Spinal cord (tissue), 9 donors: ENCODE measurements at regions not wholly inside any gene's neighbourhood (a gene's known extent, or its start where the extent isn't known, plus 50 kb on each side); places are given as distances from the start of the nearest gene placed in this dataset.
A peak's percentile ranks its signal among the peaks of the same experiment; 100 is the strongest.

Experiments used
- DNase-seq, 6 donors: peaks; one replicate each; pipeline versions ENCODE4 v3.0.0 to v3.0.0-alpha.2; 2013 to 2015; ENCODE audit warnings: low spot score in 6 of 6, low read depth in 4 of 6
- H3K27ac ChIP-seq: one replicate; pipeline ENCODE4 v1.5.1; 2013; ENCODE audit warnings: low read depth, low read length, control low read depth
- H3K27me3 ChIP-seq: one replicate; pipeline ENCODE4 v1.6.1; 2013; ENCODE audit warnings: low read length; ENCODE audit not compliant: control insufficient read depth, insufficient read depth
- H3K36me3 ChIP-seq: one replicate; pipeline ENCODE4 v1.6.1; 2013; ENCODE audit warnings: low read length; ENCODE audit not compliant: control insufficient read depth, insufficient read depth
- H3K4me1 ChIP-seq: one replicate; pipeline ENCODE4 v1.6.1; 2013; ENCODE audit warnings: low read length; ENCODE audit not compliant: control insufficient read depth, insufficient read depth
- H3K4me3 ChIP-seq: one replicate; pipeline ENCODE4 v1.5.1; 2013; ENCODE audit warnings: low read depth, low read length, control low read depth
- H3K9me3 ChIP-seq: one replicate; pipeline ENCODE4 v1.6.1; 2013; ENCODE audit warnings: low read length; ENCODE audit not compliant: control insufficient read depth, insufficient read depth
- WGBS: methylation state at CpG from one replicate; pipeline ENCODE4 v1.1.5; 2013; ENCODE audit warnings: missing lambda C conversion rate; ENCODE audit not compliant: insufficient coverage; 5-methylcytosine and 5-hydroxymethylcytosine counted together
- donor health status: healthy.

DNA sequence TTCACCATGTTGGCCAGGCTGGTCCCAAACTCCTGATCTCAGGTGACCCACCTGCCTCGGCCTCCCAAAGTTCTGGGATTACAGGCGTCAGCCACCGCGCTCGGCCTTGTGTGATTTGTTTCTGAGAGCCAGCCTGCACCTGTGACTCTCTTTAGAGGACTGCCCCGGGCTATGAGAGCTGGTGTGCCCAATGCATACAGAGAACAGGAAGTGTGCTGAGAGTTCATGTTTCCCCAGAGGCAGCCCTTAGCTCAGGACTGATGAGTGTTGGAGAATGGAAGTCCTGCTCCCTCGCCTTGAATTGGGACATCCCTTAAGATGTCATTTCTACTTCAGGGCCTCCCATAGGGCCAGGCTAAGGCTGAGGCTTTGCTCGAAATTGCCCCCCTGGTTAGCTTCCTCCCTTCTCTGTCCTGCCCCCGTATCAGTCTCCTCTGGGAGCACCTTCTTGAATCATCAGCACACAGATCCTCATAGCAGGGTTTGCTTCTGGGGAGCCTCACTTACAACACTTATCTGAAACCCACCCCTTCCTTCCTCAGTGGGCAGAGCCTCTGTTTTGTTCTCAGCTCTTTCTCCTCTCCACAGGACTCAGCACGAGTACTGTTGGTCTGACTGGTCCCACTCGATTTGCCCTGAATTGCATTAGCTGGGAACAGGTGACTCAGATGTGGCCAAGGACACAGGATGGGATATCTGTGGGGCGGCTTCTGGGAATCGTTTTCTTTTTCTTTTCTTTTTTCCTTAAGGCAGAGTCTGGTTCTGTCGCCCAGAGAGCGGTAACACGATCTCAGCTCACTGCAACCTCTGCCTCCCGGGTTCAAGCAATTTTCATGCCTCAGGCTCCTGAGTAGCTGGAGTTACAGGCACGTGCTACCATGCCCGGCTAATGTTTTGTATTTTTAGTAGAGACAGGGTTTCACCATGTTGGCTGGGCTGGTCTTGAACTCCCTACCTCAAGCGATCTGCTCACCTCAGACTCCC, 80.1 kb downstream of the UBIAD1 start:
- no peak for DNase-seq
- no peaks in the 10 kb centered on the region for H3K27me3 ChIP-seq
- WGBS: 63% methylated on average over 16 of the region's 20 CpGs

DNA sequence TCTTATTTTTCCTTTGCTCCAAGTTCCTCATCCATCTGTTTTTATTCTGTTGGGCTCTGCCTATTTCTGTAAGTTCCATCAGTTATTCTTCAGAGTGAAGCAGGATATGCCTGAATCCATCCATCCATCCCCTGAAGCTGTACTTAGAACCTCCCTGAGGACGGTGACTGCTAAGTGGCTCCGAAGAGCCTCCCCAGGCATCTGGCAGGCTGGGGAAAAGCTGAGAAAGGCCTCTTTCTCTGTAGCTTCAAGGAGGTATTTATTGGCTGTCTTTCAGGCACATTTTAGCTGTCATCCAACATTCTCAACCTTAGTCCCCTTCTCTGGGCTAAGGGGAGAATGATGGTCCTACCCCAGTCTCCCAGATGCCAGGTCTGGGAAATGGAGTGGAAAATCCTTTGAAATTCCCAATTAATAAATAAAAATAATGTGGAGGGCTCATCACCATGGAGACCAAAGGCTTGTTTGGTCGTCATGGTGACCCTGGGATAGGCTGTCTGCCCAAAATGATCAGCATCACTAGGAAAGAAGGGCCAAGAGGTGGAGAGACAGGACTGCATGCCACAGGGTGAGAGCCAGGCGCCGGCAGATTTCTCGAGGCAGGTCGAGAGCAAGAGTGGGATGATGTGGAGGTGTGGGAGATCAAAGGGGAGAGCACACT, 82.0 kb downstream of the UBIAD1 start:
- DNase-seq: peak; percentile 76 to 93 (median 81)
- no peak overlapping the region for H3K4me3 ChIP-seq
- H3K27me3 ChIP-seq: no peaks in the 10 kb centered on the region
- 0% methylated on average over 1 of the region's 7 CpGs for WGBS
- H3K27ac ChIP-seq: peak overlapping the region; percentile 59
- no peaks in the 10 kb centered on the region for H3K9me3 ChIP-seq
- H3K4me1 ChIP-seq: peaks cover 72% of the 10 kb centered on the region
- no peaks in the 10 kb centered on the region for H3K36me3 ChIP-seq

More for the DNA sequence above, 80.1 kb downstream of the UBIAD1 start:
- no peak overlapping the region for H3K4me3 ChIP-seq
- H3K27ac ChIP-seq: no peak overlapping the region
- H3K9me3 ChIP-seq: no peaks in the 10 kb centered on the region
- no peaks in the 10 kb centered on the region for H3K36me3 ChIP-seq
- H3K4me1 ChIP-seq: peaks cover 58% of the 10 kb centered on the region

DNA sequence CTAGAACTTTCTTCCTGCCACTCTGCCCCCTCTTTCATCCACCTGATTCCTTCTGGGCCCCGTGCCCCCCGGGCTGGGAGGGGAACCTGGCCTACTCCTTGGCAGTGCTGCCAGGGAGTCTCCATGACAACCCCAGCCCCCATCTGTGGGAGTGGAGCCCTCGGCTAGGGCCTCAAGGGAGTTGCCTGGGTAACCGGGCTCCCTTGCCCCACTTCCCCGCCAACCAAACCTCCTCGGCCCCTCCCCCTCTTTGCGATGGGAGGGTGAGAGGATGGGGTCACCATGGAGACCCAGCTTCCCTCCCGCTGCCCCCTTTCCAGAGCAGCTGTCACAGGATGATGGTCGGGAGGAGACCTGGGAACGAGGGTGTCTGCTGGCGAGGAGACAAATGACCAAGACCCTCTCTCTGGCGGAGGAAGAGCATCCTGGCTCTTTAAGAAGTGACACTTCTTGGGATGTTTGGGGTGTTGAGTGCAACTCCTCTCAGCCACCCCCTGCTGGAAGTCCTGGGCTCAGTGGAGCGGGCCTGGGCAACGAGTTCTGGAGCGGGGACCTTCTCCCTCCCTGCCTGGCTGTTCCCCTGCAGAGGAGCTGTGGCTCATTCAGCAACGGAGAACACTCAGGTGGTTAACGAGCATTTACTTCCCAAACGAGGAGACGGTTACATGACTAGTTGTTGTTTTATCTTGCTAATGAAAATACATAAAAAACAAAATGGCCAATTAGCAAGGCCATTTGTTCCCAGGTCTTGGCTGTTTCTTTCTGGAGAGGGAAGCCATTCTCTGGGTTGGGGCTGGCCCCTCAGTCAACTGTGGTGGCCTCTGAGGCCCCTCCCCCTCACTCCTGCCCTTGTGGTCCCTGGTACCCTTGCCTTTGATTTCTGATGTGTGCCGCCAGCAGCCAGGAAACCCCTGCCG, 82.8 kb downstream of the UBIAD1 start:
- H3K36me3 ChIP-seq: no peaks in the 10 kb centered on the region
- no peak overlapping the region for H3K4me3 ChIP-seq
- H3K27ac ChIP-seq: peak overlapping the region; percentile 59
- no peaks in the 10 kb centered on the region for H3K27me3 ChIP-seq
- 10% methylated on average over 7 of the region's 21 CpGs for WGBS
- H3K9me3 ChIP-seq: no peaks in the 10 kb centered on the region
- peaks cover 67% of the 10 kb centered on the region for H3K4me1 ChIP-seq
- peak; percentile 70 to 97 (median 86) for DNase-seq

DNA sequence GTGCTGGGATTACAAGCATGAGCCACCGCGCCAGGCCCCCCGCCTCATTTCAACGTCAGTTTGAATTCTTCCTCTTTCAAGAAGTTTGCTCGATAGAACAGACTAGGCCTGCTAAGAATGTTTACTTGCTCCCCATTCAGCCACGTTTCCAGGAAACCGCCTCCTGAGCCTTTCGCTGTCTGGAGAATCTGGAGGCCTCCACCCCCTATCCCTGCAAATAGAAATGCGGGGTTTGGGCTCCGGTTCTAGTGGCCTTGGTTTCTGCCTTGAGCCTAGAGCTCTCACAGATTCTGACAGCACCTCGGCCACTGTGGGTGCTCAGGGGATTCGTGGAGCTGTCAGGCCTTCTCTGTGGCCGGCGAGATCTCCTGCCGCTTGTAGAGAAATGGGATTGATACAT, 84.3 kb downstream of the UBIAD1 start:
- H3K4me1 ChIP-seq: peaks cover 71% of the 10 kb centered on the region
- no peak overlapping the region for H3K4me3 ChIP-seq
- DNase-seq: peak in 2 of 6 donors; percentile 72 to 77
- H3K36me3 ChIP-seq: no peaks in the 10 kb centered on the region
- 27% methylated on average over 11 of the region's 15 CpGs for WGBS
- H3K9me3 ChIP-seq: no peaks in the 10 kb centered on the region
- peak overlapping the region; percentile 26 for H3K27ac ChIP-seq
- H3K27me3 ChIP-seq: no peaks in the 10 kb centered on the region

DNA sequence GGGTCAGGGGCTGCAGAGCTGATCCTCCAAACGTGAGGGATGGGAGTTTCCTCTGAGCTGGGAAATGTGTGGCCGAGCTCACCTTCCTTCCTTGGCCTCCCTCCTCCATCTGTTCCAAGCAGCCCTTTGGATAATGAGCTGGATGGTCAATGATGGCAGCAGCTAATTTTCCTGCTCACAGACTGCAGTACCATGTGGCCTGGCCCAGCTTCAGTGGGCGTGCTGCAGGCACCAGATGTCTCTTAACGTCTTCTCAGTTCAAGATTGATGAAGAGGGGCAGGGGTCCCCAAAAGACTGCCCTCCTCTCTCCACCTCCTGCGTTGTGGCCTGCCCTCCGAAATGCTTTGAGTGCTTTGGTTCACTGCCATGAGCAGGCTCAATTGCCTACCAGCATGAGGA, 86.0 kb downstream of the UBIAD1 start:
- Histone ChIP-seq H3K4me3 (no peak overlapping the region), H3K9me3 (no peaks in the 10 kb centered on the region), H3K27me3 (no peaks in the 10 kb centered on the region), H3K4me1 (peaks cover 71% of the 10 kb centered on the region), H3K36me3 (no peaks in the 10 kb centered on the region), H3K27ac (no peak overlapping the region)
- peak in 2 of 6 donors; percentile 69 to 82 for DNase-seq
- WGBS: 86% methylated on average over 1 of the region's 6 CpGs

DNA sequence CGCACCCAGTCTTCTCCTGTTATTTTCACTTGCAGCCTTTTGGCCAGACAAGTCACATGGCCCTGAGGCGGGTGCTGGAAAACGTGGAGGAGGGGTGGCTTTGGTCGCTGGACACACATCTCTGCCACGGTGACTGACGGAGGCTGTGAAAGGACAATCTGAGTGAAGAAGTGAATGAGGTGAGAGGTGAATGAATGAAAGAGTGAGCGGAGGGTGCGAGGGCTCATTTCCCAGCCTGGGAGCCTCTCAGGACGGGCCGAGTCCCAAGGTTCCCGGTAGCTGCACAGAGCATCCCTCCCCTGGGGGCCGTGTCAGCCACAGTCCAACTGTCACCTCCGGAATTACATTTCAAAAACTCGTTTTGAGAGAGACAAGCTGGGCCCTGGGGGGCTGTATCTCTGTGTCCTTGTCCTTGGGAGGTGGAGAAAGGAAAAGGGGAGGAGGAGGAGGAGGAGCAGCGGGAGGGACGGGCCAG, 89.6 kb downstream of the UBIAD1 start:
- Histone ChIP-seq H3K36me3 (no peaks in the 10 kb centered on the region), H3K9me3 (no peaks in the 10 kb centered on the region), H3K4me3 (no peak overlapping the region), H3K27ac (no peak overlapping the region), H3K27me3 (no peaks in the 10 kb centered on the region), H3K4me1 (peaks cover 40% of the 10 kb centered on the region)
- WGBS: 47% methylated on average over 15 of the region's 16 CpGs
- peak in 1 of 6 donors; percentile 71 for DNase-seq

DNA sequence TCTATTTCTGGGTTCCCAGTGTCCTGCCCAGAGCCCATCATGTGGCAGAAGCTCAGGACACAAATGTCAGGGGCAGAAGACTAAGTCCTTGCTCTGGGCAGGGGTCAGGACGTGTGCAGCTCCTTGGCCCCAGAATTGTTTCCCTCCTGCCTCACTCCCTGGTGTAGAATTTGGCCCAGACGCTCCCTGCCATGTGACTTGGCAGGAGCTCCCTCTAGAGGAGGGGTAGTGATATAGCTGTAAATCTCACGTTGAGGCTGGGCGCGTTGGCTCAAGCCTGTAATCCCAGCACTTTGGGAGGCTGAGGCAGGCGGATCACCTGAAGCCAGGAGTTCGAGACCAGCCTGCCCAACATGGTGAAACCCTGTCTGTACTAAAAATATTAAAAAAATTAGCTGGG, 91.2 kb downstream of the UBIAD1 start:
- no peaks in the 10 kb centered on the region for H3K9me3 ChIP-seq
- H3K27ac ChIP-seq: no peak overlapping the region
- H3K27me3 ChIP-seq: no peaks in the 10 kb centered on the region
- DNase-seq: no peak
- no peak overlapping the region for H3K4me3 ChIP-seq
- 85% methylated on average over 4 of the region's 7 CpGs for WGBS
- H3K4me1 ChIP-seq: peaks cover 27% of the 10 kb centered on the region
- no peaks in the 10 kb centered on the region for H3K36me3 ChIP-seq

DNA sequence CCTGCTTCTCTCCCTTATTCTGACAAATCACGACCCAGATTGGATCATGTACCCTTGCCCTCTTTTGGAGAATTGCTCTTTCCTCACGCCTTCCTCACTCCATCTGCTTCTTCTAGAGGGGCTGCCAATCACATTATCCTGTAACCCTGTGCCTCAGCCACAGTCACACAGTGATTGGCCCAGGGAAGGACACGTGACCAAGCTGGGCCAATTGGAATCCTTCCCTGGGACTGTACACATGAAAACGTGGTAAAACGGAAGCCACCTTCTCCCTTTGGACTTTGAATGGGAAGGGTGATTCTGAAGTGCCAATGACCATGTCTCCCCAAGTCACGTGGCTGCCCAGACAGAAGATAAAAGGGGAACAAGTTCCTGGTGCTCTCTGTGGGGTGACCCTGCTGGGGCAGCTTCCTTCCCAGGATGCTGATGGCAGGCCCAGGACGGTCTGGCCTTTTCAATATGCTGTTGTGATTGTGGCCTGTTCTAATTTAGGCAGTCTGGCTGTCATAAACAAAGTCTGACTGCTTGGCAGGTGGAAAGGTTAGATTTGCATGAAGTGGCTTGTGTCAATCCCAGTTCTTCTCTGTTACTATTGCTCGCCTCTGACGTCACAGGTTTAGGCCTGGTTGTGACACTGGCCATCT, 92.9 kb downstream of the UBIAD1 start:
- H3K27me3 ChIP-seq: no peaks in the 10 kb centered on the region
- H3K27ac ChIP-seq: no peak overlapping the region
- no peaks in the 10 kb centered on the region for H3K9me3 ChIP-seq
- H3K4me3 ChIP-seq: no peak overlapping the region
- no peak for DNase-seq
- H3K4me1 ChIP-seq: peaks cover 17% of the 10 kb centered on the region
- H3K36me3 ChIP-seq: no peaks in the 10 kb centered on the region
- WGBS: 83% methylated on average over 9 of the region's 9 CpGs
